ENCODE measurements at regions not wholly inside any gene's neighbourhood (a gene's known extent, or its start where the extent isn't known, plus 50 kb on each side); places are given as distances from the start of the nearest gene placed in this dataset.
"Not testable (repeated sequence)": the region's sequence is repeated elsewhere in the genome, so short reads cannot be mapped to it uniquely, and the experiment has no call there.

DNA sequence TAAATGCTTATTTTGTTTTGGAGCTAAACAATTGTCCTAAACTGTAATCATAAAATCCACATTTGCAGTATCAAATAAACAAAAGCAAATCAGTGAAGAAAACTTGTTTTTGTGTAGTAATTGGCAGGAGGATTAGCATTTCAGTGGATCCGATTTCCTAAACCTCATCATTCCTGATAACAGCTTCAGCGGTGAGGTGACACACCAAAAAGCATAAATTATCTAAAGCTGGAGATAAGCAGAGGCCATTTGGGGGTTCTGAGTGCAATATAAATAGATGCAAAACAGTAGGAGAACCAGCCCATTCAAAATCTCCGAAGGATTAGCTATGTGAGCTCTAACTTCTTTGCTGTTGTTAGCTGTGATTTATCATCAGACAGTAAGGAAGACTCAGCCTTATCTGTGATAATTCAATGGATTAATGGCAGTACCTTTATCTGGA is 235.8 kb downstream of the EPHA7 start:
- no peak for DNase-seq

DNA sequence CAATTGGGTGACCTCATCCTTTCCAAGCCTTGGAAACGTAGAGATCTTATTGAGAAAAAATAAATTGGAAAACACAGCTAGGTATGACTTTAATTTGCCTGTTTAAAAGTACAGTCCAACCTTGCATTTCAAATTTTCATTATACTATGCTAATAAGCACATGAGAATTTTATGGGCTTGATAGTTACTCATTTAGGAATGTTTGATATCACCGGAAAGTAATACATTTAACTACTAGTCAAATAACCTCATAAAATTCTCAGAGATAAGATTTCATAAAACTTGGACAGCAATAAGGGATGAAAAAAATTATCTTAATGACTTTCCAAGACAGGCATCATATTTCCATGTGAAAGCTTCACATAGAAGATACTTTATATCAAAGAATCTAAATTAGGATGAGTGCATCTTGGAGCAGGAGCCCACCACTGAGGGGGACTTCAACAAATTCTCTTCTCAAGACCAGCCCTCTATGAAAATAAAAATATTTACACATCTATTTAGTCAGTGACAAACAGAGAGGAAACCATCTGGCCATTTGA is 236.3 kb downstream of the EPHA7 start:
- no peak for DNase-seq

- no peak for DNase-seq
These were observed 241.4 kb downstream of the EPHA7 start for GRCh38 chr6:93177918-93178317.

GRCh38 chr6:93177438-93177837 is 241.9 kb downstream of the EPHA7 start:
- DNase-seq: no peak

GRCh38 chr6:93176070-93176469 is 243.3 kb downstream of the EPHA7 start:
- DNase-seq: no peak

- DNase-seq: not testable (repeated sequence)
These were observed 245.8 kb downstream of the EPHA7 start for GRCh38 chr6:93173573-93173972.

DNA sequence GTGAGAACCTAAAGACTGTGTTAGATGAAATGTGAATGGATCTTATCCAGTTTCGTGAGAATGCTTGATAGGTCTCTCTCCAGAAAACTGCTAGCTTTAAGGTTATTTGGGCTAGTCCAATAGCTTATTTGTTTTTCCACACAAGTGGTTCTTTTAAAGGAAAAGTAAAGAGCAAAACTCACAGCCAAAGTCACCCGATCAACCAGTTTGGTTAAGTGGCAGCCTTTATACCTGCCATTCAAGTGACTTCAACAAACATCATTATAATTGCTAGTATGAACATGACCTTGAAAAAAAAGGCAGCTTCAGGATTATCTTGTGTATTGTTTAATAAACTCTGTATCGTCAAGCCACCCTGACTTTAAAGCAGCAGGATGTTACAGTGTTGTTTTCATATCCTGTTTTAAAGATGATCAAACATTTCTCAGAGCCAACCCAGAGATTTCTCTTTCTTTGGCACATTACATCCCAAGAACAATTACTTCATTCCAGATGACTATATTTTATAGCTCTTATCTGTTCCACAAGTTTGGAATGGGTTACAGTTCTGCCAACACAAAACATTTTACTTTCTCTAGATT is 253.4 kb downstream of the EPHA7 start:
- DNase-seq: no peak

- DNase-seq: no peak
These were observed 254.6 kb downstream of the EPHA7 start for GRCh38 chr6:93164781-93165180.

GRCh38 chr6:93163146-93163545 is 256.2 kb downstream of the EPHA7 start:
- no peak for DNase-seq

GRCh38 chr6:93139408-93140081 is 279.8 kb downstream of the EPHA7 start:
- DNase-seq: no peak

GRCh38 chr6:93136111-93136510 is 283.2 kb downstream of the EPHA7 start:
- DNase-seq: no peak

DNA sequence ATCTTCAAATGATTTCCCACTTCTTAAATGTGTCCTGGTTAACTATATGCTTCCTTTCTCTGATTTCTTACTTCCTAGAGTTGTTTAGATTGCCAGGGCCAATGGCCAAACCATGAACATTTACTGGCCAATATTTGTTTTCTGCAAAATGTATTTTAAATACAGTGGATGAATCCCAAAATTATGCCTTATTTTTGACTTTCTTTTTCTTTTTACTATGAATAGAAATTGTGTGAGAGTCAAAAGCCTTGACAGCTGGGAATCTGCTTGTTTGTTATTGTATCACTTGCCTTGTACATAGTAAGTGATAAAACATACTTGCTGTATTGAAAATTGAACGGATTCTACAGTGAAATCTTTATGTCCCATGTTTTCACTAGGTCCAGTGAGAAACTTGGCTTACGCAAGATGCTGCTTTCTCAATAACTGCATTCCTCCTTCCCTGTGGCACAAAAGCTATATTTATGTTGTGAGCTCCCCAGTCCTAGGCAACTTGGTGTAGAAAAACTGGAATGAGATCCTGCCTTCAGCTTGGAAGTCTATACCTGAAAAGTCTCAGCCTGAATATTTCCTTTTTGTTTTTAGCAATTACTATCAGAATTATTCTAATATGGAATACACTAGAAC is 295.2 kb downstream of the EPHA7 start:
- no peak for DNase-seq

GRCh38 chr6:93123585-93123984 is 295.8 kb downstream of the EPHA7 start:
- no peak for DNase-seq

- no peak for DNase-seq
These were observed 299.1 kb downstream of the EPHA7 start for GRCh38 chr6:93120154-93120742.

- no peak for DNase-seq
These were observed 313.5 kb downstream of the EPHA7 start for GRCh38 chr6:93105907-93106306.

GRCh38 chr6:93105017-93105416 is 314.3 kb downstream of the EPHA7 start:
- no peak for DNase-seq

DNA sequence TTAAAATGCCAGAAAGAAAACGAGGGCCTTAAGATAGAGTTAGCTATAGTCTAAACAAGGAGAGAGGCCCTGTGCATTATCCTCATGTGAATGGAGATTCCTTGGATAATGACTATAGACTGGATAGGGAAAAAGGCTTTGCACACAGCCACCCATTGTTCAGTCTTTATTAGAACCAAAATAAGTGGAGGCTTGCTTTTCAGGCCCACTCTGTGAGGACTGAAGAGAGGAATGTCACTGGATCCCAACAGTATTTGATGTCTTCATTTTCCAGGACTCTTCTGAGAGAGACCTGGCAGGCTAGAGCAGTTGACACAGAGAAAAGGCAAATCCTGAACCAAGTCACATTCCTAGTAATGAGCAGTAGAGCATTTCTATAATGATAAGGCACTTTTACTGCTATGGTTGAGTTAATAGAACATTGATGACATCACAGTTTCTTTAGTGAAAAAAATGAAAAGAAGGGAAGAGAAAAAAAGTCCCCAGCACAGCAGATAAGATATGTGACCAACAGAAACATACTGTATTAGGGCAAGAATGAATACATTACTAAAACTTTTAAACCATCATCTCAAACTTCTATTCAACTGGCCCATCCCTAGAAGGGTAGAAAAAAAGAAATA is 315.1 kb downstream of the EPHA7 start:
- DNase-seq: no peak

DNA sequence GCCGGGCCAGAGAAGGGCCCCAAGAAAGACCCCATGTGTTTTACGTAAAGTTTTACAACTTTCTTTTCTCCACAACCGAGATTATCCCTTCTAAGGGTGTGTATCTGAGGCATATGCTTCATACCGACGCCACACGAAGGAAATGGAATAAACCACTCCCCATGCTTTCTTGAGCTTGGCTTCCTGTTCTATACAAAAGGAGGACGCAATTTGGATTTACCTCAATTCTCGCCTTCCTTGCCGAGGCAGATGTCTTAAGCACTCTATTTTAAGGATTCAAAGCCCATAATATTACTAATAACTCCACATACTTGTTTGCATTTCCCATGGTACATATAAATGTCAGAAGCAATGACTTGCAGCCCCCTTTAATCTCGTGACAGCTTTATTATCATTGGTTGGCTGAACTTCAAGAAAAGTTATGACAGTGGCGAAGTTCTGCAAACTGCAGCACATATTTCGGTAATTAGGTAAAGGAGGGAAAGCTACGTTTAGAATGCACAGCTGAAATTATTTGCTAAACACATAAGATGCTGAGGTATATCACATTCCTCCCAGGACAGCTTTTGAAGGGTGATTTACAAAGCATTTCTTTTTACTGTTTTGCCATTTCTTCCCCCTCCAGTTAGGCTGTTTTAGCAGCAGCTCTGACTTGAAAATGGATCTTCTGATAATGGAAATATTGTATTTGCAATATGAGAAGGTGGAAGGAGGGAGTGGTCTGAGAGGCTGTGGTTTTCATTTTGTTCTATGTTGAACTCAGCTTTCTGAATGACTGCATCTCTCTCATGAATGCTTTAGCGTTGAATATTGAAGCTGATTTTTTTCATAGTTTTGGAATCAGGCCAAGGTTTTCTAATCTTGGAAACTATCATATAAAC is 330.5 kb downstream of the EPHA7 start:
- peak; percentile 40 for DNase-seq

- DNase-seq: no peak
These were observed 331.8 kb downstream of the EPHA7 start for GRCh38 chr6:93087606-93088005.

DNA sequence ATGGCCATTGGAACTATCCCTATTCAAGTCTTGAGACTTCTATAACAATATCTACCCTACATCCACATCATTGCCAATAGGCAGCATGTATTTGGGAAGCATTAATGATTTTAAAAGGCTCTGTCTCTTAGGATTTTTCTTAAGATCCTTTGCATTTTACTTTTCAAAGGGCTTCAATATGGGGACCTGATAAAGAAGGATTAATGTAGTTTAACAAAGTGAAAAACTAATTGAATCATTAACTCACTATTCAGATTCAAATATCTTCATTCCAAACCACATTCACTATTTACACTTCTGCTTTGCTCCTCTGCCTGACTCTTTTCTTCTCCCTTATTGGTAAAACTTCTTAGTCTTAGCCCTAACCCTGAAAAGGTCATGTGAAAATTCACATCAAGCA is 333.0 kb downstream of the EPHA7 start:
- no peak for DNase-seq

DNA sequence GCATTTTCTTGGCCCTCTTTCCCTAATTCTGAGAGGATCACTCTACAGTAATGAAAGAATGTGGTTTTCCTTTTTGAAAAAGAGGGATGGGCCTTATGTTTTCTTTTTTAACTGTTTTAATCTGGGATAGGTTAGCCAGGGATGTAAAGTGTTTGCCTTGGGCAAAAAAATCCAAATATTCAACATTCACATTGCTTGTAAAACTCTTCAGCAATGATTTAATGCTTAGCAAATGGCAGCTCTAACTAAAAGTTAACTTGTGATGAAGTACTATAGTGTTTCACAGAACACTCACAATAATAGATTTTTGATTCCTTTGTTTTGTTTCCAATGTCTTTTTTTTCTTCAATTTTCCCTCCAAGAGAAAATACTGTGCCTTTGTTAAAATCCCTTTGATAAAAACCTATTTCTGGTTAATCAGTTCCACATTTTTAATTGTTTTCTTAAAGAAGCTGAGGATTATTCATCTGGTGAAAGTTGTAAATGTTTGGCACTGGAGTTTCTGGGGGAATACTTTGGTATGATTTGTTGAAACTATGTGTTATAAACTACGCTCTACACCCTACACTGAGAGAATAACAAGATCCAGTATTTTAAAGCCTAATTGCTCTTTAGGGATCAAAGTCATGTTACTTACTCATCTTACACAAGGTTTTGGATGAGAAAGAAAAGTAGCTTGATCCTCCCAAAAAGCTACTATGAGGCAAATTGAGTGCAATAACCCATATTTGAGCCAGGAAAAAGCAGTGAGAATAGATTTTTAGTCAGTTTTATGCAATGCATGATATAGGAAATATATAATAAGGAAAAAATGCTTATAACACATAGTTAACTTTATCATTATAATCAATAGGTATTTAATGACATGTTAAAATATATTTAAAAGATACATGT is 335.8 kb downstream of the EPHA7 start:
- no peak for DNase-seq

All from left hindlimb (tissue), 1 donor.